OCI-LY7 (cell line): ENCODE measurements at regions not wholly inside any gene's neighbourhood (a gene's known extent, or its start where the extent isn't known, plus 50 kb on each side); places are given as distances from the start of the nearest gene placed in this dataset.

Source experiments
- EZH2phosphoT487 ChIP-seq: fragments of 200-600 bp; sonication (generic); IDR thresholded peaks from 2 replicates; pipeline ENCODE4 v1.6.1; 2018; ENCODE audit warnings: low read depth, borderline replicate concordance, mild to moderate bottlenecking, mixed run types, antibody characterized with exemption, low read length, moderate library complexity, mixed read lengths
- TF ChIP-seq, protein P1 (sequence below): fragments of 200-600 bp; sonication (generic); conservative IDR thresholded peaks from 2 replicates; pipeline ENCODE4 v1.5.1; 2014; ENCODE audit warnings: mild to moderate bottlenecking, antibody characterized with exemption, low read length, moderate library complexity, mixed read lengths

DNA sequence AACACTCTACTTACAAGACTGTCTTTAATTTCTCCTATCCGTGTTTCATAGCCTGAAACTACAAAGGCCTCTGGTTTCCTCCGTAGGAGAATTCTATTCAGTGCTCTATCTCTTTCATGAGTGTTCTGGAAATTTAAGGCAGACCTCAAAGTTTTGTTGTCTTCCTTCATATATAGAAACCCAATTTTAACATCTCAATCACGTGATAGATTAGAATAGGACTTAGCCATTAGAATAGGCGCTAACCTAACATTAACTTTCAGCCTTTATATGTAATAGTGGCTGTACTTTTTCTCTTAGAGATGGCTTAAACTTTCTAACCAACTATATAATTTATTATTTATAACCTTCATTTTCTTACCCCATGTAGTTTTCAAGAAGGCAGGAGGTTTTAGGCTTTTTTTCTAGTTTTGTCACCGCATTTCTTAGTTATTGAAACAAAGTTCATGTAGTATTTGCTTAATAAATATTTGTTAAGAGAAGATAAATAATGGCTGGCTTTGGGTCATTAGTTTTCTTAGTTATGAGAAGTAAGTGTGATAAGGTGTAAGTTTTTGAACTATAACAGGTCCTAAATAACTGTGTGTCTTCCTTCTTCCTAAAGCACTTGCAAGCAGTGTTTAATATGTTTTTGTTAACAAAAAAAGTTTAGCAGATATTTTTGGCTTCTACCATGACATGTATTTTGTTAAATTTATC lies 1504.6 kb upstream of the ADGRL3 start:
- TF ChIP-seq, protein P1, sequence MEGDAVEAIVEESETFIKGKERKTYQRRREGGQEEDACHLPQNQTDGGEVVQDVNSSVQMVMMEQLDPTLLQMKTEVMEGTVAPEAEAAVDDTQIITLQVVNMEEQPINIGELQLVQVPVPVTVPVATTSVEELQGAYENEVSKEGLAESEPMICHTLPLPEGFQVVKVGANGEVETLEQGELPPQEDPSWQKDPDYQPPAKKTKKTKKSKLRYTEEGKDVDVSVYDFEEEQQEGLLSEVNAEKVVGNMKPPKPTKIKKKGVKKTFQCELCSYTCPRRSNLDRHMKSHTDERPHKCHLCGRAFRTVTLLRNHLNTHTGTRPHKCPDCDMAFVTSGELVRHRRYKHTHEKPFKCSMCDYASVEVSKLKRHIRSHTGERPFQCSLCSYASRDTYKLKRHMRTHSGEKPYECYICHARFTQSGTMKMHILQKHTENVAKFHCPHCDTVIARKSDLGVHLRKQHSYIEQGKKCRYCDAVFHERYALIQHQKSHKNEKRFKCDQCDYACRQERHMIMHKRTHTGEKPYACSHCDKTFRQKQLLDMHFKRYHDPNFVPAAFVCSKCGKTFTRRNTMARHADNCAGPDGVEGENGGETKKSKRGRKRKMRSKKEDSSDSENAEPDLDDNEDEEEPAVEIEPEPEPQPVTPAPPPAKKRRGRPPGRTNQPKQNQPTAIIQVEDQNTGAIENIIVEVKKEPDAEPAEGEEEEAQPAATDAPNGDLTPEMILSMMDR = no peak
- no peak for TF ChIP-seq EZH2phosphoT487
